ACC112 (cell line): ENCODE measurements at regions not wholly inside any gene's neighbourhood (a gene's known extent, or its start where the extent isn't known, plus 50 kb on each side); places are given as distances from the start of the nearest gene placed in this dataset.

Source experiments
- H2AFZ ChIP-seq: fragments of 200-600 bp; sonication (generic); one replicate; pipeline ENCODE4 v1.6.0; 2017; ENCODE audit warnings: antibody characterized with exemption, low read length; ENCODE audit not compliant: unreplicated experiment
- H3K27ac ChIP-seq: fragments of 200-600 bp; sonication (generic); 2 replicates; pipeline ENCODE4 v1.5.1; 2014; ENCODE audit warnings: low read depth, mild to moderate bottlenecking, antibody characterized with exemption, low read length, moderate library complexity
- H3K27me3 ChIP-seq: fragments of 200-600 bp; sonication (generic); 2 replicates; pipeline ENCODE4 v1.6.1; 2014; ENCODE audit warnings: mild to moderate bottlenecking, antibody characterized with exemption, low read length, moderate library complexity, mixed read lengths; ENCODE audit not compliant: insufficient read depth
- H3K36me3 ChIP-seq: fragments of 200-600 bp; sonication (generic); 2 replicates; pipeline ENCODE4 v1.6.1; 2016; ENCODE audit warnings: mild to moderate bottlenecking, antibody characterized with exemption, low read length, moderate library complexity, mixed read lengths; ENCODE audit not compliant: insufficient read depth
- H3K4me1 ChIP-seq: fragments of 200-600 bp; sonication (generic); one replicate; pipeline ENCODE4 v1.6.1; 2016; ENCODE audit warnings: low read length, mixed read lengths; ENCODE audit not compliant: insufficient read depth, unreplicated experiment, control insufficient read depth
- H3K4me3 ChIP-seq: fragments of 200-600 bp; sonication (generic); 2 replicates; pipeline ENCODE4 v1.5.1; 2014; ENCODE audit warnings: mild to moderate bottlenecking, low read depth, low read length
- H3K79me2 ChIP-seq: fragments of 200-600 bp; sonication (generic); one replicate; pipeline ENCODE4 v1.6.0; 2016; ENCODE audit warnings: low read length; ENCODE audit not compliant: control insufficient read depth, unreplicated experiment, insufficient read depth

DNA sequence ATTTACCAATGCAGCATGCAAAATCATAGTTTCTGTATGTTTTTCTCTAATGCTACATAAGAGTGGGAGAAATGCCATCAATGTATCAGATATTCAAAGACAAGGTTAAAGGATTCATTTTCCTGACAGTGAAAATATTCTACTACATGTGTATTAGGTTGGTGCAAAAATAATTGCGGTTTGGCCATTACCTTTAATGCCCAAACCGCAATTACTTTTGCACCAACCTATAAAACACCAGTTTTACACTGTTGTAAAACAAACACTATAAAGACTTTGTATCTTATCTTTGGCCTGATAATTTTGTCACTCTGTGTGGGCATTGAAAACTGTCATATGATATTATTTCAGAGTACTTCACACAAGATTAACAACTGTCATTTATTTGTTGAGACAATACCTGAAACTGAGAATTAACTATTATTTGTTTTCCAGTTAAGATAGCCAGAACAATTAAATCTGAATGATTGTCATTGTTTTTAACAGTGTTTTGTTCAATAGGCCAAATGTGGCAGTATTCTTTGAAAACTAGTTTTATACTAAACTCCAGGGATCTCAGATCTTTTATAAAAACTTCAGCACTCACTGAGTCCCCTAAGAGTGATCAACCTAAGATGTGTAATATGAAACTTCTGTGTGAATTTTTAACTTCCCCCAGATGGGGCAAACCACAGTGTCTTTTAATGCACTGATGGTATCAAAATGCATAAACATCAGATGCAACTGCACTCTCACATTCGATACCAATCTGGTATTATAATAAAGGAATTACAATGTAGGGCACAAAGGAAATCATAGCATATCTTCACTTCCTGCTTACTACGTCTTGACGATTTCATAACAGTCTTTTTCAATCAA lies 53.8 kb upstream of the FBN2 start:
- H3K79me2 ChIP-seq = no peaks in the 10 kb centered on the region
- H3K27ac ChIP-seq = no peak overlapping the region
- no peaks in the 10 kb centered on the region for H3K27me3 ChIP-seq

DNA sequence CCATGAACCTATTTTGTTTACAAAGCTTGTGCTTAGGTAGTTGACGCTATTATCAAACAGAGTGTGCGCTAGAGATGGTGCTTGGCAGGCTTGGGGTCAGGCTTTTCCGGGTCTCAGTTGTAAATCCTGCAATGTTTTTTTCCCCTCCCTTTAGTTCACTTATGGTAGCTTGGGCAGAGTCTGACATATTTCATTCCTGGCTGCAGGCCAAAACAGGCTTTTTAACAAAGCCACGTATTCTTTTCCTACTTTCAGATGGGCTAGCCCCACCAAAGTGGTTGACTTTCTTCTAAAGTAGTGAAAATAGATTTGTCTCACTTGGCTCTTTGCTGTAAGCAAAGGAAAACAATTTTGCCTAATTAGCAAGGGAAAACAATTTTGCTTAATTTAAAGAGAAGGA lies 58.0 kb upstream of the FBN2 start:
- no peak overlapping the region for H3K27ac ChIP-seq
- no peak overlapping the region for H2AFZ ChIP-seq
- no peaks in the 10 kb centered on the region for H3K27me3 ChIP-seq
- H3K4me1 ChIP-seq = no peaks in the 10 kb centered on the region
- H3K36me3 ChIP-seq = no peaks in the 10 kb centered on the region
- no peaks in the 10 kb centered on the region for H3K79me2 ChIP-seq
- H3K4me3 ChIP-seq = no peak overlapping the region

More for the DNA sequence above, 53.8 kb upstream of the FBN2 start:
- no peak overlapping the region for H3K4me3 ChIP-seq
- H2AFZ ChIP-seq = no peak overlapping the region
- no peaks in the 10 kb centered on the region for H3K36me3 ChIP-seq
- no peaks in the 10 kb centered on the region for H3K4me1 ChIP-seq

DNA sequence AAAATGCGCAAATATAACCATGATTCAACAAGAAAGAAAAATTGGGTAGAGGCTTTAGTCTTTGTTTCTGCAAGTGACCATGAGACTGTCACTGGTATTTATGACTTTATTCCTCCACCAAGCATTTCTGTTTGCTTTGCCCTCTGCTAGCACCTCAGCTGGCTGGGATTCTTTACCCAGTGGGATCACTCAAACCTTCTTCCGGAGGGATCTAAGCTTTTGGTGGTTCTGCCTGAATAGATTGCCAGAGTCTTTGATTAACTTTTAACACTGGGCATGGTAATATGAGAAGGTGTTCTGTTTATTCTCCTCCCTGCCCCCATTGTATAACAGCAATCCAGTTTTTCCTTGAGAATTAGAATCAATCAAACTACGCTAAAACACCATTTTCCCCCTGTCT lies 59.1 kb upstream of the FBN2 start:
- H3K4me1 ChIP-seq = no peaks in the 10 kb centered on the region
- no peaks in the 10 kb centered on the region for H3K36me3 ChIP-seq
- no peaks in the 10 kb centered on the region for H3K27me3 ChIP-seq
- no peak overlapping the region for H3K27ac ChIP-seq
- H3K79me2 ChIP-seq = no peaks in the 10 kb centered on the region
- H2AFZ ChIP-seq = no peak overlapping the region
- no peak overlapping the region for H3K4me3 ChIP-seq

DNA sequence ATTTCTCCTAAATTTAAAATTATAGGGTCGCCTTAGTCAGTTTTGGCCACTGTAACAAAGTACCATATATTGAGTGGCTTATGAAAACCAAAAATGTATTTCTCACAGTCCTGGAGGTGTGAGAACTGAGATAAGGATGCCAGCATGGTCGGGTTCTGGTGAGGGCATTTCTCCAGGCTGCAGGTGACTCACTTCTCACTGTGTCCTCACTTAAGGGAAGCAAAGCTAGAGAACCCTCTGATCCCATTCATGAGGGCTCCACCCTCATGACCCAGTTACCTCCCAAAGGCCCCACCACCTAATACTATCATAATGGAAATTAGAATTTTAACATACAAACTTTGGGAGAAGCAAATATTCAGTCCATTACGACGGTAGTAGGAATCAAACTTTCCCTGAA lies 75.1 kb upstream of the FBN2 start:
- Histone ChIP-seq H3K4me3 (no peak overlapping the region), H3K4me1 (no peaks in the 10 kb centered on the region), H3K27me3 (no peaks in the 10 kb centered on the region), H3K79me2 (no peaks in the 10 kb centered on the region), H3K36me3 (no peaks in the 10 kb centered on the region), H3K27ac (no peak overlapping the region), H2AFZ (no peak overlapping the region)

DNA sequence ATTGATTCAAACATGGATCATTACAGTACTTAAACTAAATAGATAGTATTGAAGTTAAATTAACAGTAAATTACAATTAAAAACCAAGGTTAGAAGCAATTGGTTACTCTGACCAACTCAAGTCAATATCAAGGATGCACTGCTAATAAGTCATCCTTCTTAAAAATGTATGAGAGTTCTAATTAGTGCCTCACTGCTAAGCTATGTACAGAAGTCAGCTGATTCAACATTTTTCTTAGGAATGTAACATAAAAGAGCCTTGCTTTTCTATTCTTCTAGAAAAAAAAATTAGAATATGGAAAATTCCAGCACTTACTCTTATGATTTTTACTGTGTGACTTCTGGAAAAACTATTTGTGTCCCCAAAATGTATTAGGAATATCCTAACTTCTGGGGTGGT lies 75.7 kb upstream of the FBN2 start:
- Histone ChIP-seq H3K4me3 (no peak overlapping the region), H3K27ac (no peak overlapping the region), H3K36me3 (no peaks in the 10 kb centered on the region), H3K79me2 (no peaks in the 10 kb centered on the region), H2AFZ (no peak overlapping the region), H3K4me1 (no peaks in the 10 kb centered on the region), H3K27me3 (no peaks in the 10 kb centered on the region)

DNA sequence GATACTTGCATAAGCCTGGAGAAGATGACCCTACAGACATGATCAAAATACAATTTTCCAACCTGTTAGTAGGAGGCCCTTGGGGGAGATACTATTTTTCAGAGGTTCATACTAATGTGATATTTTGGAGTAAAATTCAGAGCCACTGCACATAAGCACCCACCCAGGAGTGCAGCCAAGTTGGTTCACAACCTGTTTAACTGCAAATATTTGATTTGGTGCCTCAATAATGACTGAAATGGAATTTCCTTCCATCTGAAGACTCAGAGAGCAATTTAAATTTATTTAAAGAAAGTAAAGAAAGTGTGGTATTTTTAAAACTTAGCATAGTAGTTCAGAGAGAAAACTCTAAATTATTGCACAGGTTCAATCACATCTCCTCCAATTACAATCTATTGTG lies 77.5 kb upstream of the FBN2 start:
- H3K79me2 ChIP-seq = no peaks in the 10 kb centered on the region
- H3K4me3 ChIP-seq = no peak overlapping the region
- H3K36me3 ChIP-seq = no peaks in the 10 kb centered on the region
- no peaks in the 10 kb centered on the region for H3K4me1 ChIP-seq
- no peak overlapping the region for H3K27ac ChIP-seq
- H2AFZ ChIP-seq = no peak overlapping the region
- no peaks in the 10 kb centered on the region for H3K27me3 ChIP-seq

DNA sequence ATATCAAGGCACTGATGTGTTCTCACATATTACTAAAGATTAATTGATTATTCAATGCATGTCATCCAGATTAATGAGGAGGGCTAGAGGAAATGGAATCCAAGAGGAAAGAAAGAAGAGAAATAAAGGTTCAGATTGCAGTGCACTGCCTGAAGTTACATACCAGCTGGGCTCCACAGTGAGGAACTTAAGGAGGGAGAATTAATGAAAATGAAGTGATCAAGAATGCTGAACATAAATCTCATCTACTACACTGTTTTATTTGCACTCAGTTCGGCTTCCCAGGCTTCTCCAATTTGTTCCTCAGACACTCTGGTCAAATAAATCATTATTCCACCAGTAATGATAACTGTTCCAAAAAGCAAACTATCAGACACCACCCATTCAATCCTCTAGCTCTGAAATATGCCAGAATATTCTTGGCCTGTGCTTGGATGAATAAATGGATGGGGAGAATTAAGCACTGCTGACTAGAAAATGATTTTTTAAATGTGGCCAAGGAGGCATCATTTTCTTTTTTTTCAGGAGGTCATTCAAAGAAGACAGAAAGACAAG lies 88.6 kb upstream of the FBN2 start:
- Histone ChIP-seq H3K4me3 (no peak overlapping the region), H3K27me3 (no peaks in the 10 kb centered on the region), H2AFZ (no peak overlapping the region), H3K36me3 (no peaks in the 10 kb centered on the region), H3K4me1 (peaks cover 5% of the 10 kb centered on the region), H3K27ac (no peak overlapping the region), H3K79me2 (no peaks in the 10 kb centered on the region)

DNA sequence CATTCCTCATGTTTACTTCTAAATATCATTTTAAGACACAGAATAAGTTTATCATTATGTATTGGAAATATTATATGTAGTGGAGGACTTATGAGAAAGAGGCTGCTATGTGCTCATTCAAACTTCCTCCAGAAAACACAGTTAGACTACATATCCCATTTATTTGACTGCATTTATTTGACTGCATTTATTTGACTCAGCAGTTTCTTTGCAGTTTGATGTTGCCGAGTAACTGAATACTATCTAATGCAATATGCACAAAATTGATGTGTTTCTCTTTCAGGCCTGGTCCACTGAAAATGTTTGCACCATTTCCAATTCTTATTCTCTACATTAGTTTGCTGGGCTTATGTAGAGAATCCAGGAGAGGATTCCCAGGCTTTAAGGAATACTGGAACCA lies 89.9 kb upstream of the FBN2 start:
- Histone ChIP-seq H3K4me1 (peaks cover 10% of the 10 kb centered on the region), H3K27ac (no peak overlapping the region), H2AFZ (no peak overlapping the region), H3K79me2 (no peaks in the 10 kb centered on the region), H3K36me3 (no peaks in the 10 kb centered on the region), H3K27me3 (no peaks in the 10 kb centered on the region), H3K4me3 (no peak overlapping the region)

DNA sequence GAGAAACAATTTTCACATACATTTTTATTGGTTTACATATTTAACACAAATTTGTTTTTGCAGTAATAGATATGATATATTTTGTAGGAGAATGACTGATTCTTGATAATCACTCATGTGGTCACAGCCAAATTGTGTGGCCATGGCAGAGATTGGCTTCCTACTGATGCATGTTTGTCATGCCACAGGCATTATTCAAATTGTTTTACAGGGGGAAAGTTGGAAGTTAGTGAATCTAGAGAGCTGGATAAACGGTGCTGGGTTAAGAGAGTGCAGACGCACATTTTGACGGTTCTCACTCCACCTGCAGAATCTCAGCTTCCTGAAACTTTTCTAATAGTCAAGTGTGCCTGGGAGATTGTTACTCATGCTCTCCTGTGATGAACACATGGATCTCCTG lies 91.1 kb upstream of the FBN2 start:
- H3K4me3 ChIP-seq = no peak overlapping the region
- H2AFZ ChIP-seq = no peak overlapping the region
- peaks cover 10% of the 10 kb centered on the region for H3K4me1 ChIP-seq
- no peaks in the 10 kb centered on the region for H3K36me3 ChIP-seq
- H3K79me2 ChIP-seq = no peaks in the 10 kb centered on the region
- H3K27ac ChIP-seq = no peak overlapping the region
- H3K27me3 ChIP-seq = no peaks in the 10 kb centered on the region

DNA sequence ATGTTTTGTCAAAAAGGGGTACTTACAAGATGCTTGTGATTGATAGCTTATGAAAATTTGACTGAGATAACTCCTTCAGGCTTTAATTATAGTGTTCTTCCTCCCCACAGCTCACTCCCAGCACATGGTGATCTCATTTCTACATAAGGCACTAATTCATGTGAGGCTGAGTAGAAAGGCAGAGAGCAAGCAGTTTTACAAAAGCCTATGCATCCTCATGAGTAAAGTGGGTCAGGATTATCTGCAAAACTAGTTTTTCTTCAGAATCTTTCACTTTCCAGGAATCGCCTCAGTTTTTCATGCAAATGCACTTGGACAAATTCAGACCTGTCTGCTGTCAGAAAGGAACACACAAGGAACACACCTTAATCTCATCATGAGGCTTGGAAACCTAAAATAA lies 92.1 kb upstream of the FBN2 start:
- H3K4me1 ChIP-seq = peaks cover 10% of the 10 kb centered on the region
- no peaks in the 10 kb centered on the region for H3K79me2 ChIP-seq
- H2AFZ ChIP-seq = no peak overlapping the region
- no peaks in the 10 kb centered on the region for H3K36me3 ChIP-seq
- H3K27ac ChIP-seq = no peak overlapping the region
- H3K27me3 ChIP-seq = no peaks in the 10 kb centered on the region
- no peak overlapping the region for H3K4me3 ChIP-seq

DNA sequence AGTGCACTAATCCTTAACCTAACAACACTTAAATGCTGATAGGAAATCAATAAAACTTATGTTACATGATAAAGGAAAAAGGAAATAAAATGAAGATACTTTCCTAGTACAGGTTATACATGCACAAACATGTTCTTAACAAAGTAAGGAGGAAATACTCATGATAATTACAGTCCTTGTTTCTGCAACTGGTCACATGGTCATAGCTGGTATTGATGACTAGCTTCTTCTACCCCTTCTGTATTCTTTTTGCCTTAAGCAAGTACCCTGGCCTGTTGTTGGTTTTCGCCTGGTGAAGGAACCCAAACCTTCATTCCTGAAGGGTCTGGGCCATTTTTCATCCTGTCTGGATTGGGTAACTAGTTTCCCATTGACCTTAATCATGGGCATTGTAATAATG lies 93.7 kb upstream of the FBN2 start:
- Histone ChIP-seq H3K27me3 (no peaks in the 10 kb centered on the region), H2AFZ (no peak overlapping the region), H3K79me2 (no peaks in the 10 kb centered on the region), H3K27ac (no peak overlapping the region), H3K4me1 (peaks cover 16% of the 10 kb centered on the region), H3K4me3 (no peak overlapping the region), H3K36me3 (no peaks in the 10 kb centered on the region)
